HUDEP-2 (cell line): ENCODE measurements at regions not wholly inside any gene's neighbourhood (a gene's known extent, or its start where the extent isn't known, plus 50 kb on each side); places are given as distances from the start of the nearest gene placed in this dataset.

Experiments
- DNase-seq, 76 experiments: peaks; one replicate each; lab custom pipeline; 2025; ENCODE audit not compliant: unreplicated experiment in 76 of 76; lab: John Stamatoyannopoulos, UW

DNA sequence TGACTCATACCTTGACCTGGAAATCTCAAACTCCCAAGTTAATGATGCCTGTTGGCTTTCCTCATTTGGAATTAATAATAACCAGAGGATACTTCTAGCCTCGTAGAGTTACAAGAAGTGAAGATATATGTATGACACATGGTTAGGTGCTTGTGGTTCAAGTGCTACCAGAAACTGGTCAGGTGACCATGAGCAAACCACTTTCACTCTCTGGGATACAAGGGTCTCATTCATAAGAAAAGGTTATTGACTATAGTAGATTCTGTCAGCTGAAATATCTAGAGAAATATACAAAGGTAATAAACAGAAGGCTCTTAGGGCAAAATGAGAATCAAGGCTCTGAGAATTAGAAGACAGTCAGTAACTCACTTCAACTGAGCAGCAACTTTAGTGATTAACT, 233.3 kb downstream of the KCNA4 start:
- no peak for DNase-seq

DNA sequence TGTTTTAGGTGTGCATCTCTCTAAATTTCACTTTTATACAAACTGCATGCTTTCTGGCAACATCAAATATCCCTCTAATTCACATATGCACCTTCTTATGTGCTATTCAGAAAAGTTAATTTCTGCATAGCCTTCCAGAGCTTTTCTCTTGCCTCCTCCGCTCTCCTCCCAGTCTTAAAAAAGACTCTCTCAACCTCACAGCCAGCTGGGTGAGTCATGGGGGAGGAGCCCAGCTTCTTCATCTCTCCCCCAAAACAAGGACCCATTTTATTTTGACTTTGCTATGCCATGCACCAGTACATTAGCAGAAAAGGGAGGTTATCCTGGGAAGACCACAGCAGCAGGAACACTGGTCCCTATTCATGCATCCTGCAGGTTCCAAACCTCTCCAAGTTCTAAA, 234.4 kb downstream of the KCNA4 start:
- no peak for DNase-seq

DNA sequence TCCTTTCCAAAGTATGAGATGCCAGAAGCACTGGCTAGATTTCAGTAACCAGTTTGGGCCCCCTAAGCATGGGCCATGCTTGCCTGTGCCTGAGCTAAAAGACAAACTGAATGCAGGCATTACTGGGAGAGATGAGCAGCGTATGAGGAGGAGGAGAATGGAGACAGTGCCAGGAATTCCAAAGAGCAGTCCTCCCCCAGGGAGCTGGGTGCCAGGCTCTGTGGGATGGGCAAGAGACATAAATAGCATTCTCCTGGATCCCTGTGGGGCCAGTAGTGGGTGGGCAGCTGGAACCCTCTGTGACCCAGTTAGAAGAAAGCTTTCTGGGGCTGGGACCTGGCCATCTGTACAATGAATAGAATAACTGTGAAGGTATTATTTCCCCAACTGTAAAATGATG, 235.6 kb downstream of the KCNA4 start:
- DNase-seq, result no peak

DNA sequence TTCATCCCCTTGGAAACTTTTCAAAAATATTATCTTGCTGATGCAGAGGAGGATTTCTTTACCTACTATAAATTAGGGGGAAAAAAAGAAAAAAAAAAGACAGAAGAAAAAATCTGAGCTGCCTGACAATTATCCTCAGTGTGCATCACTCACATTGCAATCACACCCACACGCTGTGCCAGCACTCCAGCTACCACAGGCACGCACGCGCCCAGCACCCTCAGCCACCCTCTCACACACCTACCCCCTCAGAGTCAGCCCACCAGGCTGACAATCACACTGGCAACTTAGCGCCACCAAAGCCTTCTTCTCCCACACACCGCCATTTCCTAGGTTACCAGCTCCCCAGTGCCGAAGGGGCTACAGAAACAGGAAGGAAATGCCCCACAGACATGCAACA, 236.1 kb downstream of the KCNA4 start:
- DNase-seq, result no peak

DNA sequence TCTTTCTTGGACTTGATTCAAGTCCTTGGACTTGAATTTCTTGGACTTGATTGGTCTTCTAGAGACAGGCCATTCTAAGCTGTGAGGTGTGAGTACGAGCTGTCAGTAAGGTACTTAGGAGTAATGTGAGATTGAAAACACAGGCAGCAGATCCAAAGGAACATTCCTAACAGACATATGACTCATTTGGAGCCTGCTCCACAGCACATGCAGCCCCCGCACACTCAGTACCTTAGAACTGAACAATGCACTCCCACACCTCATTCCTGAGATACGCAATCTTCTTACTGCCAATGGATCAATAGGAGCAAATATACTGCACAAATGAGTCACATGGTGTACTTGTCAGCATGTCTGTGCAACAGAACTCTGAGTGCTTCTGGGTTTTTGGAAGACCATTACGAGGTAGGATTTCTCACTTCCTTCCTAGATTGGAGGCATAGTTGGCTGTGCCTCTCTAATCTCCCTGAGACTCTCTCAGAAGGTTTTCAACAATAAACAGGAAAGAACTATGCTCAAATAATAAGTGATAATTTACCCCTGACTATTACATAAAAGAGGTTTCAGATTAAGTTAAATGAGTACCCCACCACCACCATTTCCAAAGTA, 243.1 kb downstream of the KCNA4 start:
- no peak for DNase-seq

DNA sequence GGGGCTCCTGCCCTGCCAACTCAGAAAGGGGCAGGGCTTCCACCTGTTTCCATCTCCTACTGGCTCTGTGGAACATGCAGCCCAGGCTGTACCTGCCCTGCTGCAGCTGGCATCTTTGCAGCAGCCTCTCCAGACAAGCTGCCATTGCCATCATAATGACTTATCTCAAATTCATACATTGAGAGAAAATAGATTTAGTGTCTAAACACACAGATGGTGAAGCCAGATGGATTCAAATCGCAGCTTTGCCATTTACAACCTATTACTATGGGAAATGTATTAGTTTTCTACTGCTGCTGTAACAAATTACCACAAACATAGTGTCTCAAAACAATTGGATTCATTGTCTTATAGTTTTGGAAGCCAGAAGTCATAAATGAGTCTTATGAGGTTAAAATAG, 260.0 kb downstream of the KCNA4 start:
- DNase-seq, result no peak

DNA sequence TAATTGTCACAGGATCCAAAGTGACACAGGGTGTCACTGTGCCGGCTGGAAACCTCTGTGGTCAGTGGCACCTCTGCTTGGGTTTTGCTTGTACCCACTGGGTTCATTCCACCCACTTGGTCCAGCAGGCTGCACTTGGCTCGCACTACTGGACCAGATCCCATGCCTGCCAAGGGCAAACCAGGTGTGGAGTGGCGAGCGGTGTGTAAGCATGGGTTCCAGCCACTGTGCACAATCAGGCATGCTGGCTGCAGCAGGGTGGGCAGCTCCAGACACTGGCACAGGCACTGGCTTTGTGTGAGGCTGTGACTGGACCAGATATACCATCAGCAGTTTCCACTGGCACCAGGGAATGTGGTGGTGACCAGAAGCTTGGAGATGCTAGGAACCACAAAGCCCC, 261.4 kb downstream of the KCNA4 start:
- no peak for DNase-seq

DNA sequence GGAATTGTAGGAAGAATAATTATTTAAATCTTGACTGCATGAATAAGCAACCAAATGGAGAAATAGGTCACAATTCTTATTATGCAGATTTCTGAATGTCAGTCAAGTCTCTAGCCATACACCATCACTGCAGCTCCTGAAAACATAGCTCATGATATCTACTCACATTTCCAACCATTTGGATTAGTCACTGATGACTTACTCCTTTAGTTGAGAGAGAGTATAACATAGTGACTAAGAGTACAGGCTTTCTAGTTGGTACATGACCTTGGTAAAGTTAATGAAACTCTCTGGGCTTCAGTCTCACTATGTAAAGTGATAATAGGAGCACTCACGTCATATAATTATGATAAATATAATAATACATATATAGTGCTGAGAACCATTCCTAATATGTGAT, 265.2 kb downstream of the KCNA4 start:
- no peak for DNase-seq

DNA sequence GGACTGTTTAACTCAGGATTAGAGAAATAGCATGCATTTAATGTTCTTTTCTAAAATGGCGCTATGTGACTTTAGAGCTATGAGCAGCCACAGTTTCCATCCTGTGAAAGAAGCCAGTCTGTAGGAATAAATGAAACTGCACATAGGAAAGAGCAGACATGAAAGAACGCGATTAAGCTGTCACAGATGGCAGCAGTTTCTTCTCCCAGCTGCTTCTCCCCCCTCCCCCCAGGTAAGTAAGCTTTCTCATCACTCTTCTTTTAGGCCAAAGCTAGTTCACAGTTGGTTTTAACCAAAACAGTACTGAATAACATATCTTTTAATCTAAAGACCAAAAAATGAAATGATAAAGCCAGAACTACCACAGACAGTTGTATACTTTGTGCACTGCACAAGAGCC, 266.4 kb downstream of the KCNA4 start:
- no peak for DNase-seq

DNA sequence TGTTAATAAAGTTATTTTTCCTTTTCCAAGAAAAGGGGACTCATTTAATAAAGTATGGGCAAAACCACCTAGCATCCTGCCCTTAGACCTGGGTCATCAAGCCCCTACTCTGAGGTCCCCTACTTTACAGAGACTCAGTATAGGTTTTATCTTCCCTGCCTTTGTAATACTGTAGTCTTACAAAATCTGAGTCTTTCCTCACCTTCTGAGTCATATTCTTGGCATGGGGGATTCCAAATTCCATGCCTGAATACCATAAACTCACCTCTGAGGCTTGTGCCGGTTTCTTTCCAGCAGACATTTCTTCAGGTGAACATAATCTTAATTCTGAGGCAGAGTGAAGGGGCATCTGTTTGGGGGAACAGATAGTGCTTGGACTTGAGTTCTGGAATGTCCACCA, 282.5 kb downstream of the KCNA4 start:
- DNase-seq, result no peak

DNA sequence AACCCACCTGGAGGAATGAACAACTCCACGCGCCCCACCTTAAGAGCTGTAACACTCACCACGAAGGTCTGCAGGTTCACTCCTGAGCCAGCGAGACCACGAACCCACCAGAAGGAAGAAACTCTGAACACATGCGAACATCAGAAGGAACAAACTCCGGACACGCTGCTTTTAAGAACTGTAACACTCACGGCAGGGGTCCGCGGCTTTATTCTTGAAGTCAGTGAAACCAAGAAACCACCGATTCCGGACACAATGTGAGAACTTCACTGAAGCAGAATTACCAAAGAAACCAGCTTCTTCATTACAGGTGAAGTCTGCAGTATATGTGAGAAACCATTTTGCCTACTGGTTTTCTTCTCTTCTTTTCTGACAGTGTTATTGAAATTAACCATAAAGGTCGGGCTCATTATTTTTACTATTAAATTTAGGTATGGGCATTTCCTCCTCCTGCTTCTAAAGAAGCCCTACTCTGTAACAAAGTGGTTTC, 303.0 kb downstream of the KCNA4 start:
- DNase-seq, result no peak

DNA sequence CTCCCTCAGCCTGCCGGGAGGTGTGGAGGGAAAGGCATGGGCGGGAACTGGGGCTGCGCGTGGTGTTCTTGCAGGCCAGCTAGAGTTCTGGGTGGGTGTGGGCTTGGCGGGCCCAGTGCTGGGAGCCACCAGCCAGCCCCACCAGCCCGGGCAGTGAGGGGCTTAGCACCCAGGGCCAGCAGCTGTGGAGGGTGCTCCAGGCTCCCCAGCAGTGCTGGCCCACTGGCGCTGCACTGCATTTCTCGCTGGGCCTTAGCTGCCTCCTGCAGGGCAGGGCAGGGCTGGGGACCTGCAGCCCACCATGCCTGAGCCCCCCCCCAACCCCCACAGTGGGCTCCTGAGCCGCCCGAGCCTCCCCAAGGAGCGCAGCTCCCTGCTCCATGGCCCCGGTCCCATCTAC, 304.2 kb downstream of the KCNA4 start:
- DNase-seq, result no peak

DNA sequence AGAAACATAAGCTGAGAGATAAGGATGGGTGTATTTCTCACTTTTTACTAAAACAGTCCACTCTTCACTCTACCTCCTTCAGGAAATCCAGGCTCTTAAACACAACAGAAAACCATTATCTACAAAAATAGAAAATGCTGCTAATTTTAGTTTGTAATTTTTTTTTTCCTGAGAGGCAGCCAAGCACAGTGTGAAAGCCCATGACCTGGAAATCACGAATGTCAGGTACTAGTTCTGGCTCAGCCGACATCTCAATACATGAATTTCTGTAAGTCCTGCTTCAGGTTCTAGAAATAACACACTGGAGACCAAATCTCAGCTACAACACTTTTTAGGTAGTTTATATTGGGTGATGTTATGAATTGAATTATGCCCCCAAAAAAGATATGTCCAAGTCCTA, 308.9 kb downstream of the KCNA4 start:
- DNase-seq, result no peak

DNA sequence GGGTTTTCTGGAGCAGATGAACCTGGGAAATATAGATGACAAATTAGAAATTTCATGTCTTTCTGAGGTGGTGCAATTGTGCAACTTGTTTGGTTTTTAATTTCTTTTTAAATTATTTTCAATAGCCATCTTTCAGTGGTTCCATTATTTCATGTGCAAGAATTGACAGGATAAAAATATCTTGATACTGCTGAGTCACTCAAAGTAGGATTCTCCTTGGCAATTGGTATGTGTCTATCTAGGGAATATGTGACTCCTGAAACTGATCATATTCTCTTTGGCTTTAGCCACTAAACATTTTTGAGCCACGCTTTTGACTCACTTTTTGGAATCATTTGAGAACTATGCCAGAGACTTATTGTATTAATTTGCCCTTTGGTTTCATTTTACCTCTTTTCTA, 331.5 kb downstream of the KCNA4 start:
- no peak for DNase-seq

DNA sequence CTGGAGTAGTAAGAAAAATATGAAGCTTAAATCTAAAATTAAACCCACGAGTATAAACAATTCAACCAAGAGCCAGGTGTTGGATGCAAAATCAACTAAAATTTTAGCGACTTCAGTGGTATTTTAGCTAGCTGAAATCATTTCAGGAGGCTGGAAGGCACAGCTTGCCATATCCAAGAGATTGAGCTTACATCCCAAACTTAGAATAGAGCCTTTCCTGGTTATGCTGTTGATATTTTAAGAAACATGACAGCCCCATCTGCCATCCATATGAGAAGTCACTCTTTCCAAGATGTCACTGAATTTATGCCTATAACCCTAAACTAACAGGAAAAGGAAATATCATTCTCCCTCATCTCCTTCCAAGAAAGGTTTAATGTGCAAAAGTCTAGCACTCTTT, 334.0 kb downstream of the KCNA4 start:
- no peak for DNase-seq

DNA sequence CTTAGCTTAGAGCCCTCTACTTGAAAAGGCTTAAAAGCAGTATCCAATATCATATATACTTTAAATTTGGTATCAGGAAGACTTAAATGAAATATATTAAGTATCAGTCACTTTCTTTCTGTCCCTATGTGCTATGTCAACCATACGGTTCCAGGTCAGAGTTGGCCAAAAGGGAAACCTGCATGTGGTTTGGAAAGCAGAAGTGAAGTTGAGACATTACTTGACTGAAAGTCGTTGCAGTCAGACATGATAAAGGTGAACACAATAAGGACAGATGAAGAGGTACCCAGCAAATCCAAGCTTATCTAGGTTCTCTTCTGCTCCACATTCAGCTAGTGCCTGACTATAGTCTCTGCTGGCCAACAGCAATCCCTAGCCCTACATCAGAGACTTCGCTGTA, 336.8 kb downstream of the KCNA4 start:
- DNase-seq, result no peak

DNA sequence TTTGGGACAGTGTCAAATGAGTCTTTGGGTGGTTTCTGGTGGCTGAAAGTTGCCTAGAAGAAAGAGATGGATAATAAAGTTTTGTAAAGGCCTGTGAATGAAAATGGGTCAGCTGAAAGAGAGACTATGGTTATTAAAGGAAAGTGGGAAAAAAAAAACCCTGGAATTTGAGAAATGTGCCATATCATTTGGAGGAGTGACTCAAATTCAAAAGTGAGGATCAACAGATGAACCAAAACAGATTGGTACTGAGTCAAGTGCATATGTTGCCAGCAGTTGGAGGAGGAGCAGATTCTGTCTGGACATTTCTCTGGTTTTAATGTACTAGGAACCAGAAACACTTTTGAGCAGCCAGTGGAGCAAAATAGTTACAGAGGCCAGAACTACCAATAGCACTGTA, 339.8 kb downstream of the KCNA4 start:
- DNase-seq, result no peak

DNA sequence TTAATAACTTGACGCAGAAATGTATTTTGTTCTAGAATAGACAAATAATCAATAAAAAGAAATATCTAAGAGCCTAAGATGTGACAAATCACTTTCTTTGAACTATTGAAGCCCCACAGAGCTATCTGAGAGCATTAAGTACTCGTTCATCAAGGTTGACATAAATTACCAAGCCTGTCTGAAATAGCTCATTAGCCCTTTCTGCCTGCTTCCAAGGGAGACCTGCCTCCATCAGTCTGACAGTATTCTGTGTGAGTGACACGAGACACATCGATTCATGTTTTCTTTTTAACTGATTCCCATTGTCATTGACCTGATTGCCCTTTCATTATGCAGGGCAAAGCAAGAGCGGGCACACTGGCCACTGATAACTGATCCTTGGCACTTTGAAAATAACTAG, 347.5 kb downstream of the KCNA4 start:
- DNase-seq, result no peak

DNA sequence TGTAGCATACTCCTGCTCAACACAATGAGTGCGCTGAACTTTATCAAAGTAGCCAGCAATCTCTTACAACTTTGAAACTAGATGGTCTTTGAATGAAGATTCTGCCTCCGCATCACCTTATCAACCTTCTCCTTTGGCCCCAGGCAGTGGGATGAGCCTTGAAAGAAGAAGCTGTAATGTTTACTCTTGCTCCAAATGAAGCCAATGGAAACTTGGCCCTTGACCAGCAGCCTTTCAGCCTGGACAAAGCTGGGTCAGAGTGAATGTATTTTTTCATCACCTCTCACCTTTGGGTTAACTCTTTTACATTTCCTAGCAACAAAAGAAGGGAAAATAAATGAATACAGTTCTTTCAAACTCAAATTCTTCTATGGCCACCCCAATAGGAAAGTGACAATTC, 359.1 kb downstream of the KCNA4 start:
- DNase-seq, result no peak

DNA sequence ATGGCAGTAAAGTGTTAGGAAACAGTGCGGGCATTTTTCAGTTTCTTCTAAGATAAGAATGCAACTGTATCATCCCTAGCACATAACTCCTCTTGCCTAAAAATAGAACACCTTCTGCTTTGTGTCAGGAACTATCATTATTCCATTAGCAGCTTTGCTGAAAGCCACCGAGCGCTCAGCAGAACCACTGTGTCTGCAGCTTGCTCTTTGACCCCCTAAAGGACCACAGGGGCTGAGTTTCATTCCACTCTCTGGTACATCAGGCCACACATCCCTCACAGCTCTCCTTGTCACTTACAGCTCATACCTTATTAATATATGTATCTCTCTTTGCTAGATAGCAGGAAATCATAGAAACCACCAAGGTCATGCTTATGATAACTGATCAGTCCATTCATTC, 360.2 kb downstream of the KCNA4 start:
- no peak for DNase-seq

DNA sequence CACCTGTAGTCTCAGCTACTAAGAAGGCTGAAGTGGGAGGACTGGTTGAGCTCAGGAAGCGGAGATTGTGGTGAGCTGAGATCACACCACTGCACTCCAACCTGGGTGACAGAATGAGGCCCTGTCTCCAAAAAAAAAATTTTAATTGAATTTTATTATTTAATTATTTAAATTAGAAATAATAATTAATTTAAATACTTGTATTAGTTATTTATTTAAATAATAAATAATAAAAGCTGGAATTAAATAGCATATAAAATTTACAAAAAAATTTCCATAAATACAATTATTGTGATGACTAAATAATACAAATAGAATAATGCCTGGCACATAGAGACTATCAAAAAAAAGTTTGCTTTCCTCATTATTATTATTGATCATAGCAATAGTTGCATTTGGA, 371.5 kb downstream of the KCNA4 start:
- no peak for DNase-seq

DNA sequence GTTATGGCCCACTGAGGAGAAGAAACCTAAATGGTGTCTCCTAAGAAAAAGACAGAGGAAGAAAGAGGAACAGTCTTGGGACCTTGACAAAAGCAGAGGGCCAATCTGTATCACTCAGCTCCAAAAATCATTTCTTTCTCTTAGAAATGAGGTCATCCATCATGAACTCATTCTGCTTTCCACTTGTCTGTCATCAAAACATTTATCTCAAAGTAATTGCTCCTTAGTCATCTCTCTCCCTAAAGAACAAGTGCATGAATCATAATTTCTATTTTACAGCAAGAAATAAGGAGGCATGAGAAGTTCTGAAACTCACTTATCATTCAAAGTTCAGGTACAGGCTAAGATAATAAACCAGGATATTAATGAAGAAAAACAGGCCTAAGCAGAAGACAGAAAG, 375.6 kb downstream of the KCNA4 start:
- no peak for DNase-seq

DNA sequence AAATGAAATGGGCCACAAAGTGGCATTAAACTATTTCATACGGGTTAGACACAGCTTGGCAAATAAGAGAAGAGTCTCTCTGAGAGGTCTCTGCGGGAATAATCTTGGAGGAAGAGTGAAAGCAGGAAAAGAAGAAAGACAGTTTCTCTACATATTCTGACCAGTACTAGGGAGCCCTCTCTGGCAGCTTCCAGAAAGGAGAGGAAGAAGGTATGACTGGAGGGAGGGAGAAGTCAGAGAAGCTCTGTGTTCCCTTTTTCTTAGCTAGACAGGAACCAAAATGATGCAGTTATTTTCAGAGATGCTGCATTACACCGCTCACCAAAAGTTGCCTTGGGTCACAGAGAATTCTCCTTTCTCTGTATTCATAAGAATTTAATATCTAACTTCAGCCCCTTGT, 382.1 kb downstream of the KCNA4 start:
- DNase-seq, result no peak
